NT2/D1 (cell line): ENCODE measurements at regions not wholly inside any gene's neighbourhood (a gene's known extent, or its start where the extent isn't known, plus 50 kb on each side); places are given as distances from the start of the nearest gene placed in this dataset.

Experiments
- DNase-seq: peaks from one replicate; pipeline ENCODE4 v3.0.0-alpha.2; 2011; ENCODE audit warnings: low read depth, low spot score
- H3K27me3 ChIP-seq: 2 replicates; pipeline ENCODE4 v1.6.0; 2011; ENCODE audit warnings: mild to moderate bottlenecking; ENCODE audit not compliant: insufficient read length, insufficient read depth
- H3K36me3 ChIP-seq: 2 replicates; pipeline ENCODE4 v1.6.1; 2011; ENCODE audit warnings: mild to moderate bottlenecking, low read length, mixed read lengths; ENCODE audit not compliant: insufficient read depth, insufficient read length
- H3K4me1 ChIP-seq: 2 replicates; pipeline ENCODE4 v1.5.1; 2011; ENCODE audit not compliant: insufficient read depth, insufficient read length
- H3K4me3 ChIP-seq: 2 replicates; pipeline ENCODE4 v1.5.1; 2011; ENCODE audit warnings: low read depth; ENCODE audit not compliant: insufficient read length
- H3K9ac ChIP-seq: 2 replicates; pipeline ENCODE4 v1.6.0; 2011; ENCODE audit warnings: low read depth; ENCODE audit not compliant: insufficient read length
- H3K9me3 ChIP-seq: 2 replicates; pipeline ENCODE4 v1.5.1; 2011; ENCODE audit warnings: mild to moderate bottlenecking, low read length; ENCODE audit not compliant: insufficient read depth
- SUZ12 ChIP-seq: IDR thresholded peaks from 2 replicates; pipeline ENCODE4 v1.6.1; 2011; ENCODE audit not compliant: insufficient read length, insufficient read depth; ENCODE audit errors: extremely low read depth
- YY1 ChIP-seq: IDR thresholded peaks from 2 replicates; pipeline ENCODE4 v1.6.1; 2011; ENCODE audit not compliant: insufficient read length, insufficient read depth
- ZNF274 ChIP-seq: IDR thresholded peaks from 2 replicates; pipeline ENCODE4 v1.6.1; 2011; ENCODE audit warnings: mild to moderate bottlenecking, low read depth, low read length

DNA sequence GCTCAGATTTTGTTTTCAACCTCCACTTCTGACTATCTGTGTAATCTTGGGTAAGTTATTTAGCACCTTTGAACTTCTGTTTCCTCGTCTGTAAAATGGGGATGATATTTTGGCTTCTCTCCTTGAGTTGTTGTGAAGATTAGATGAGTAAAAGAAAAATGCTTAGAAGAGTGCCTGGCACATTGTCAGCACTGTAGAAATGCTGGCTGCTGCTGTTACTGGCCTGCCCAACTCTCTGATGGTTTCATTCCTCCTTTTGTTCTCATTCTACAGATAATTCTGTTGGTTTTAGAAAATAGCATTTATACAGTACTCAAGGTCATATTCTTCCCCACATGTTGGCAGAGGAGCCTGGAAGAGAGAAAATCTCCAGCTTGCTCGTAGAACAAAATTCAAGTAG is 547.2 kb upstream of the JAG1 start:
- Histone ChIP-seq H3K9ac (no peak overlapping the region), H3K9me3 (no peaks in the 10 kb centered on the region), H3K4me1 (no peaks in the 10 kb centered on the region), H3K36me3 (no peaks in the 10 kb centered on the region), H3K27me3 (no peaks in the 10 kb centered on the region), H3K4me3 (no peak overlapping the region)
- no peak for TF ChIP-seq ZNF274
- TF ChIP-seq SUZ12, result no peak
- TF ChIP-seq YY1, result no peak
- DNase-seq, result no peak

DNA sequence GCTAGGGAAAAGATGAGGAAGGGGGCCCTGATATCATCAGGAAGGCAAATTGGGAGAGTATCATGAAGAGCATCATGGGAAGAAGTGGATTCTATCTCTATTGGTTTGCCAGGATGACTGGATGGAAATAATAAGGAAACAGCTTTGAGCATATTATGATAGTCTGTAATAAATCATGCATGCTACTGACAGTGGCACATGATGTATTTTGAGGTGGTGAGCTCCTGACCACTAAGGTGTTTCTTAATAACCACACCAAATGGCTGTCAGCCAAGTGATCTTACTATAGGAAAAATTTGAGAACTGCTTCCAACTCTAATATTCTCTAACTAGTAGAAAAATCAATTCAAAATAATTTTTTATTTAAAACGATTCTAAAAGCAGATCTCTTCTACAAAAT is 548.4 kb upstream of the JAG1 start:
- Histone ChIP-seq H3K9me3 (no peaks in the 10 kb centered on the region), H3K4me3 (no peak overlapping the region), H3K36me3 (no peaks in the 10 kb centered on the region), H3K4me1 (no peaks in the 10 kb centered on the region), H3K9ac (no peak overlapping the region), H3K27me3 (no peaks in the 10 kb centered on the region)
- no peak for DNase-seq
- no peak for TF ChIP-seq SUZ12
- no peak for TF ChIP-seq YY1
- no peak for TF ChIP-seq ZNF274

DNA sequence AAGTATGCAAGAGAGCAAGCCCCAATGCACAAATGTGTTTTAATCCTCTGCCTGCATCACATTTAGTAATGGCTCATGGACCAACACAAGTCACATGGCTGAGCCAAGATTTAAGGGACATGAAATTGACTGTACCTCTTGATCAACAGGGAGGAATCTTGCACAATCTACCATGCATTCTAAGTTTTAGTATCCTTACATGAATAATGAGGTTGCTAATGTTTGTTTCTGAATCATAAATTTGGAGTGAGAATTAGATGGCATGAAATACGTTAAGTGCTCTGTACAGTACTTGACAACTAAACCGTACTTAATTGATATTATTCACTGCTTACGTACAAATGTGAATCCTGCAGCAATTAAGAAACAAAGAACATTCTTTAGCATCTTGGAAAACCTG is 553.8 kb upstream of the JAG1 start:
- H3K9me3 ChIP-seq, result no peaks in the 10 kb centered on the region
- H3K36me3 ChIP-seq, result no peaks in the 10 kb centered on the region
- DNase-seq, result no peak

DNA sequence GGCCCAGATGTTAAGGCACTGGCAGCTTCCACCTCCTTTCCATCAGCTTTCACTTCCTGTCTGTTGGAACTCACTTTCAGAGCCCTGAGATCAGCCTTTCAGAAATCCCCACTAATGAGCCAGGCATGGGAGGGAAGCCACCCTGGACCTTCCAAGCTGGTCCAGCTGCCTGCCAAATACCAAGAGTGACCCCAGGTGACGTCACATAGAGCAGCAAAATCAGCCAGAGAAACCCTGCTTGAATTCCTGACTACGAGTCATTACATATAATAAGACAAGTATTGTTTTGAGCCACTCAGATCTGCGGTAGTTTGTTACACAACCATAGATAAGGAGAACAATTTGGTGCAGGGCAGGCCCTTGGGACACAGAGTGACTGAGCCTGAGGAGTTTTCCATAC is 556.0 kb upstream of the JAG1 start:
- DNase-seq, result no peak
- no peak overlapping the region for H3K9ac ChIP-seq

More for the DNA sequence above, 553.8 kb upstream of the JAG1 start:
- TF ChIP-seq SUZ12, result no peak
- no peak for TF ChIP-seq ZNF274
- TF ChIP-seq YY1, result no peak
- H3K9ac ChIP-seq, result no peak overlapping the region
- H3K4me3 ChIP-seq, result no peak overlapping the region
- no peaks in the 10 kb centered on the region for H3K27me3 ChIP-seq
- no peaks in the 10 kb centered on the region for H3K4me1 ChIP-seq

DNA sequence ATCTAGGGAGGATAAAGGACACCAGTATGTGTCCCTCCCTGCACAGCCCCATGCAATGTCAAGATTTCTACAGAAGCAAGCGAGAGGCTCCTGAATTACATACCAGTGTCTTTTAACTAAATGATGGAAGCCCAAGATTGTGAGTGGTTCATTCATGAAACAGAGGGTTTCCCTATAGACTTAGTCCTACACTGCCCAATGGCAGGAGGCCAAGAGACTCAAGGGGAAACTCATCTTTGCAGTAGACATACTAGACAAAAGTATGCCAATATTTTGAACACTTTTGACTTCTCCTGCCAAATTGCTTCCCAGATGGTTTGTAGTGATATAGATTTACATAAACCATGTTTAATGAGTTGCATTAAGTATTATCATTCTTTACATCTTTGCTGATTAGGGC is 557.2 kb upstream of the JAG1 start:
- H3K9ac ChIP-seq, result no peak overlapping the region
- no peaks in the 10 kb centered on the region for H3K27me3 ChIP-seq
- no peaks in the 10 kb centered on the region for H3K36me3 ChIP-seq
- no peak for DNase-seq
- no peaks in the 10 kb centered on the region for H3K4me1 ChIP-seq
- TF ChIP-seq YY1 (no peak), SUZ12 (no peak), ZNF274 (no peak)
- no peak overlapping the region for H3K4me3 ChIP-seq
- no peaks in the 10 kb centered on the region for H3K9me3 ChIP-seq

More for the DNA sequence above, 556.0 kb upstream of the JAG1 start:
- no peaks in the 10 kb centered on the region for H3K36me3 ChIP-seq
- no peaks in the 10 kb centered on the region for H3K27me3 ChIP-seq
- no peak overlapping the region for H3K4me3 ChIP-seq
- H3K9me3 ChIP-seq, result no peaks in the 10 kb centered on the region
- TF ChIP-seq ZNF274 (no peak), SUZ12 (no peak), YY1 (no peak)
- no peaks in the 10 kb centered on the region for H3K4me1 ChIP-seq

DNA sequence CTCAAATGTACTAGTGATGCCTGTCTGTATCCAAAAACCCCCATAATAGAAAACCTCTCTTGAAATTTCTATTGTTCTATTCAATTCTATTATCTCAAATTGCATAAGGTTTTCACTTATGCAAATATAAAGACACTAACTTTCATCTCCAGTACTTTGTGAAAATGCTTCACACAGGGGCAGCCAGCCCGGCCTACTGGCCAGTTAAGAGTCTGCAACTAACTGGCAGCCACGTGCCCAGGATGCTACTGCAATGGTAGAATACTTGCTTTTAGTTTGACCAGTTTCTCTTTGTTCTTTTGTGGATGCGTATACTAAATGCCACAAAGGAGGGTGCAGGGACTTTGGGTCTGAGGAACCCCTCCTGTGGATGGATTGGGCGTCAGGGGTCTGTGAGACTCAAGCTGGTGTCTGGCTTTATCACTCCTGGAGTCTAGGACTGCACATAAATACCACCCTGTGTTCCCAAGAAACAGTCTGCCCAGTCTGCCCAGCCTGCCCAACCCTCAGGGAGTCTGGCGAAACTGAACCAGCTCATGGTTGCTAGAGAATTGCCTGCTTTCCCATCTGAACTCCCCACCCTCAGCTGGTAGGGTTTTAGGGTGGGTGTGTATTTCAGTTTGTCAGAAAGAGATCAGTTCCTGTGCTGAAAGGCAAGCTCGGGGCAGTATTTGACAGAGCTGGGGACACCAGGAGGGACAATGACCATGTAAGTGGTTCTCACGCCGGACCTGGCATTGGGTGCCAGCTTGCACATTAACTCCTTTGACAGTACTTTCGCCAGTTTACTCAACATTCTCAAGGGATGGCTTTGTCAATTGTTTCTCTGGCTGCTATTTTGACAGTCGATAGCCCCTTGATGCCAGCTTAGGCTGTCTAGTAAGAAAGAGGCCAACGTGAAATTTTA is 558.2 kb upstream of the JAG1 start:
- TF ChIP-seq SUZ12 (no peak), ZNF274 (no peak), YY1 (no peak)
- Histone ChIP-seq H3K4me1 (no peaks in the 10 kb centered on the region), H3K36me3 (no peaks in the 10 kb centered on the region), H3K4me3 (no peak overlapping the region), H3K9me3 (no peaks in the 10 kb centered on the region), H3K27me3 (no peaks in the 10 kb centered on the region), H3K9ac (no peak overlapping the region)
- DNase-seq, result no peak

DNA sequence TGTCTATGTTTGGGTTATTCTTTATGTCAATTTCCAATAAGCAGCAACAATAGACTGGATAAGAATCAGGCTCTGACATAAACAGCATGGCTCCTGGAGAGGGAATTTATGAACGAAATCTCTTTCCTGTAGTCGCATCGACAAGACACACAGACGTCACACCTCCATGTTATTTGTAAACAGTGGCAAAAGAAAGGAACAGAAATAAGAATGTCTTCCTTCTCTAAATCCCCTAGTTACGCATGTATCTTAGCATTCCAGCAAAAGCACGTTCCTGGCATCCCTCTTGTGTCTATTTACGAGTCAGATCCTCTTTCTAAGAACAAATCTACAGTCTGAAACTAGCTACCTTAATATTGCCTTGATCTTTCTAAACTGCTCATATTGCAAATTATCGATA is 559.1 kb upstream of the JAG1 start:
- Histone ChIP-seq H3K9me3 (no peaks in the 10 kb centered on the region), H3K9ac (no peak overlapping the region), H3K4me1 (no peaks in the 10 kb centered on the region), H3K4me3 (no peak overlapping the region), H3K36me3 (no peaks in the 10 kb centered on the region), H3K27me3 (no peaks in the 10 kb centered on the region)
- DNase-seq, result no peak
- TF ChIP-seq SUZ12, result no peak
- no peak for TF ChIP-seq YY1
- no peak for TF ChIP-seq ZNF274
